ENCODE measurements at regions not wholly inside any gene's neighbourhood (a gene's known extent, or its start where the extent isn't known, plus 50 kb on each side); places are given as distances from the start of the nearest gene placed in this dataset.

GRCh38 chr11:69930081-69931059 lies 111.2 kb upstream of the FGF3 start:
- no peak for TF ChIP-seq CTCF (IDR thresholded peaks at IDR 0.05; ENCODE audit: insufficient read depth, low read depth, low read length)
- no peak for TF ChIP-seq EZH2 (IDR thresholded peaks at IDR 0.05; ENCODE audit: insufficient read depth, low read length)
